MM.1S (cell line): ENCODE measurements at regions not wholly inside any gene's neighbourhood (a gene's known extent, or its start where the extent isn't known, plus 50 kb on each side); places are given as distances from the start of the nearest gene placed in this dataset.

Experiments used
- CTCF ChIP-seq: fragments of 300-600 bp; sonication (generic); IDR thresholded peaks from 2 replicates; pipeline ENCODE4 v1.5.1; 2016; ENCODE audit warnings: antibody characterized with exemption, low read length, mixed read lengths
- EZH2 ChIP-seq: fragments of 300-600 bp; sonication (generic); optimal IDR thresholded peaks from 2 replicates; pipeline ENCODE3; 2017; ENCODE audit warnings: low read depth, mild to moderate bottlenecking, antibody characterized with exemption, low read length, mixed read lengths
- EZH2phosphoT487 ChIP-seq: fragments of 300-600 bp; sonication (generic); IDR thresholded peaks from 2 replicates; pipeline ENCODE4 v1.6.1; 2018; ENCODE audit warnings: antibody characterized with exemption, low read length

GRCh38 chr2:11984316-11985158 is 238.1 kb downstream of the LPIN1 start:
- TF ChIP-seq CTCF (no peak), EZH2phosphoT487 (no peak), EZH2 (no peak)
